Neuronal stem cell (in vitro differentiated cells): ENCODE measurements at regions not wholly inside any gene's neighbourhood (a gene's known extent, or its start where the extent isn't known, plus 50 kb on each side); places are given as distances from the start of the nearest gene placed in this dataset.

ENCODE experiments used
- DNase-seq: peaks from one replicate; pipeline ENCODE4 v3.0.0-alpha.2; 2013; ENCODE audit warnings: low spot score
- H2AFZ ChIP-seq: one replicate; pipeline ENCODE4 v1.6.1; 2013; ENCODE audit warnings: mild to moderate bottlenecking, low read length, inconsistent platforms
- H2AK5ac ChIP-seq: 2 replicates; pipeline ENCODE4 v1.6.1; 2013; ENCODE audit warnings: low read depth, mild to moderate bottlenecking, inconsistent platforms, low read length, moderate library complexity, mixed read lengths
- H2BK120ac ChIP-seq: 2 replicates; pipeline ENCODE4 v1.6.1; 2013; ENCODE audit warnings: low read depth, mild to moderate bottlenecking, inconsistent platforms, low read length, moderate library complexity, mixed read lengths
- H2BK12ac ChIP-seq: one replicate; pipeline ENCODE4 v1.6.1; 2013; ENCODE audit warnings: low read length, inconsistent platforms
- H2BK15ac ChIP-seq: 2 replicates; pipeline ENCODE4 v1.6.1; 2013; ENCODE audit warnings: mild to moderate bottlenecking, low read length, inconsistent platforms, mixed read lengths
- H2BK5ac ChIP-seq: one replicate; pipeline ENCODE4 v1.6.1; 2013; ENCODE audit warnings: inconsistent platforms, mild to moderate bottlenecking, low read length, moderate library complexity
- H3K14ac ChIP-seq: one replicate; pipeline ENCODE4 v1.6.1; 2013; ENCODE audit warnings: low read length, inconsistent platforms
- H3K18ac ChIP-seq: 2 replicates; pipeline ENCODE4 v1.6.1; 2013; ENCODE audit warnings: low read length, inconsistent platforms
- H3K23ac ChIP-seq: 2 replicates; pipeline ENCODE4 v1.6.1; 2013; ENCODE audit warnings: low read depth, mild to moderate bottlenecking, mixed read lengths, low read length, inconsistent platforms; ENCODE audit not compliant: poor library complexity
- H3K27ac ChIP-seq: replicated peaks from 3 replicates; pipeline ENCODE4 v1.5.1; 2013; ENCODE audit warnings: low read length, inconsistent platforms
- H3K27me3 ChIP-seq, 3 experiments: 2 replicates each; pipeline ENCODE4 v1.6.1; 2013; ENCODE audit warnings: low read length in 3 of 3, mild to moderate bottlenecking in 2 of 3, inconsistent platforms in 1 of 3, low read depth in 1 of 3, mixed read lengths in 1 of 3, moderate library complexity in 1 of 3; ENCODE audit not compliant: control insufficient read depth in 3 of 3, insufficient read depth in 3 of 3
- H3K36me3 ChIP-seq, 2 donors: replicated peaks in 1 of 2; 2 replicates each; pipeline ENCODE4 v1.6.1; 2013; ENCODE audit warnings: low read length in 2 of 2; ENCODE audit not compliant: control insufficient read depth in 2 of 2, insufficient read depth in 2 of 2
- H3K4ac ChIP-seq: 2 replicates; pipeline ENCODE4 v1.6.1; 2013; ENCODE audit warnings: inconsistent platforms, mild to moderate bottlenecking, low read length, moderate library complexity
- H3K4me1 ChIP-seq, 2 donors: 1 replicate in 1 of 2; 2 replicates in 1 of 2; pipeline ENCODE4 v1.6.1; 2013; ENCODE audit warnings: low read length in 2 of 2, low read depth in 1 of 2; ENCODE audit not compliant: control insufficient read depth in 2 of 2, insufficient read depth in 1 of 2
- H3K4me2 ChIP-seq: one replicate; pipeline ENCODE4 v1.6.1; 2013; ENCODE audit warnings: mild to moderate bottlenecking, low read length, inconsistent platforms; ENCODE audit not compliant: insufficient read depth, poor library complexity, severe bottlenecking
- H3K4me3 ChIP-seq, 2 donors: 2 replicates each; pipeline ENCODE4 v1.5.1; 2013; ENCODE audit warnings: low read length in 2 of 2, mild to moderate bottlenecking in 2 of 2, inconsistent platforms in 1 of 2, moderate library complexity in 1 of 2
- H3K79me1 ChIP-seq: one replicate; pipeline ENCODE4 v1.6.1; 2013; ENCODE audit warnings: low read depth, mild to moderate bottlenecking, inconsistent platforms, low read length, moderate library complexity
- H3K9ac ChIP-seq: one replicate; pipeline ENCODE4 v1.6.1; 2013; ENCODE audit warnings: mild to moderate bottlenecking, low read depth, low read length, inconsistent platforms; ENCODE audit not compliant: poor library complexity
- H3K9me3 ChIP-seq, 2 donors: replicated peaks in 1 of 2; 2 replicates each; pipeline versions ENCODE3 to v1.6.1; 2013; ENCODE audit warnings: low read length in 2 of 2, mild to moderate bottlenecking in 2 of 2, inconsistent platforms in 1 of 2, low read depth in 1 of 2, mixed read lengths in 1 of 2, moderate library complexity in 1 of 2; ENCODE audit not compliant: control insufficient read depth in 2 of 2, insufficient read depth in 1 of 2
- H4K8ac ChIP-seq: one replicate; pipeline ENCODE4 v1.6.1; 2013; ENCODE audit warnings: low read depth, mild to moderate bottlenecking, inconsistent platforms, low read length, moderate library complexity
- H4K91ac ChIP-seq: one replicate; pipeline ENCODE4 v1.6.1; 2013; ENCODE audit warnings: low read length, low read depth, mild to moderate bottlenecking, inconsistent platforms; ENCODE audit not compliant: poor library complexity
- WGBS, 2 donors: extraction: QIAGEN DNeasy Blood & Tissue Kit; methylation state at CpG; one replicate each; pipeline ENCODE4 v1.1.7; 2013; ENCODE audit warnings: missing lambda C conversion rate in 2 of 2, mixed read lengths in 1 of 2; ENCODE audit not compliant: insufficient read length in 2 of 2, insufficient replicate concordance in 1 of 2; ENCODE audit errors: extremely low coverage in 2 of 2; 5-methylcytosine and 5-hydroxymethylcytosine counted together

- Histone ChIP-seq H3K79me1 (no peaks in the 10 kb centered on the region), H3K36me3 (no peaks in the 10 kb centered on the region), H2BK5ac (no peak overlapping the region), H3K4ac (no peak overlapping the region), H4K8ac (no peak overlapping the region), H2AK5ac (no peak overlapping the region), H4K91ac (no peak overlapping the region), H3K4me2 (no peak overlapping the region), H3K9ac (no peak overlapping the region), H3K18ac (no peak overlapping the region), H3K9me3 (no peaks in the 10 kb centered on the region), H2BK12ac (no peak overlapping the region), H3K23ac (no peak overlapping the region), H3K4me1 (no peaks in the 10 kb centered on the region), H3K27me3 (peaks cover 0 to 4% (median 0%) of the 10 kb centered on the region in 3 experiments), H2BK120ac (no peak overlapping the region), H2AFZ (no peak overlapping the region), H3K14ac (no peak overlapping the region), H3K4me3 (no peak overlapping the region), H3K27ac (no peak overlapping the region), H2BK15ac (no peak overlapping the region)
- peak; percentile 45 for DNase-seq
- WGBS, 2 donors, result no CpG with 5 or more reads among the region's 2 CpGs
These were observed 50.8 kb upstream of the PCSK1 start for GRCh38 chr5:96483878-96484277.

DNA sequence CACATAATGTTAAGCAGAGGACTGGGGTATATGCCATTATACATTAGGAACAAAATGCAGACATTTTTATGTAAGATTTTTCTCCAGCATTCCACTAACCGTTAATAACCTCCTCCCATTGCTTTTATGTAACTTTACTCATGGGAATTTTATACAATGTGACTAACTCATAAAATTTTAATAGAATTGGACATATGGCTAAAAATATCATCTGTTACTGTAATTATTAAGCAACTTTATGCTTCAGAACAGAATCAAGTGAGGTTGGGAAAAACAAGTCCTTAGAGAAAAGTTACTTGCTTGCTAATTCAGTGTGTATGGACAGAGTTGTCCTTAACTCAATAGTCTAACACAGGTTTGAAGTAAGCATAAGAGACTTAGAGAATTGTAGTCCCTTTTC, 54.8 kb upstream of the PCSK1 start:
- Histone ChIP-seq H3K4me2 (no peak overlapping the region), H3K18ac (no peak overlapping the region), H4K91ac (no peak overlapping the region), H3K36me3 (no peaks in the 10 kb centered on the region), H3K9me3 (no peaks in the 10 kb centered on the region), H4K8ac (no peak overlapping the region), H3K23ac (no peak overlapping the region), H2BK120ac (no peak overlapping the region), H2BK15ac (no peak overlapping the region), H3K27me3 (no peaks in the 10 kb centered on the region), H3K4me1 (no peaks in the 10 kb centered on the region), H2AK5ac (no peak overlapping the region), H3K9ac (no peak overlapping the region), H3K4ac (no peak overlapping the region), H2BK5ac (no peak overlapping the region), H2BK12ac (no peak overlapping the region), H2AFZ (no peak overlapping the region), H3K27ac (no peak overlapping the region), H3K4me3 (no peak overlapping the region), H3K14ac (no peak overlapping the region), H3K79me1 (no peaks in the 10 kb centered on the region)
- no CpG with 5 or more reads among the region's 1 CpG for WGBS, 2 donors
- no peak for DNase-seq

- H3K4me2 ChIP-seq, result no peak overlapping the region
- no peak overlapping the region for H2BK5ac ChIP-seq
- H3K79me1 ChIP-seq, result no peaks in the 10 kb centered on the region
- H3K23ac ChIP-seq, result no peak overlapping the region
- H3K27ac ChIP-seq, result no peak overlapping the region
- H2BK120ac ChIP-seq, result no peak overlapping the region
- H2AFZ ChIP-seq, result no peak overlapping the region
- no peak overlapping the region for H2BK15ac ChIP-seq
- H3K9me3 ChIP-seq, result no peaks in the 10 kb centered on the region
- H3K9ac ChIP-seq, result no peak overlapping the region
- H2BK12ac ChIP-seq, result no peak overlapping the region
- no peak for DNase-seq
- H3K4me3 ChIP-seq, result no peak overlapping the region
- no CpG with 5 or more reads among the region's 2 CpGs for WGBS, 2 donors
- no peaks in the 10 kb centered on the region for H3K36me3 ChIP-seq
- no peak overlapping the region for H3K18ac ChIP-seq
- no peaks in the 10 kb centered on the region for H3K27me3 ChIP-seq
- H4K8ac ChIP-seq, result no peak overlapping the region
- no peak overlapping the region for H3K14ac ChIP-seq
- H2AK5ac ChIP-seq, result no peak overlapping the region
- no peak overlapping the region for H3K4ac ChIP-seq
- no peaks in the 10 kb centered on the region for H3K4me1 ChIP-seq
- no peak overlapping the region for H4K91ac ChIP-seq
These were observed 56.5 kb upstream of the PCSK1 start for GRCh38 chr5:96489532-96489931.

DNA sequence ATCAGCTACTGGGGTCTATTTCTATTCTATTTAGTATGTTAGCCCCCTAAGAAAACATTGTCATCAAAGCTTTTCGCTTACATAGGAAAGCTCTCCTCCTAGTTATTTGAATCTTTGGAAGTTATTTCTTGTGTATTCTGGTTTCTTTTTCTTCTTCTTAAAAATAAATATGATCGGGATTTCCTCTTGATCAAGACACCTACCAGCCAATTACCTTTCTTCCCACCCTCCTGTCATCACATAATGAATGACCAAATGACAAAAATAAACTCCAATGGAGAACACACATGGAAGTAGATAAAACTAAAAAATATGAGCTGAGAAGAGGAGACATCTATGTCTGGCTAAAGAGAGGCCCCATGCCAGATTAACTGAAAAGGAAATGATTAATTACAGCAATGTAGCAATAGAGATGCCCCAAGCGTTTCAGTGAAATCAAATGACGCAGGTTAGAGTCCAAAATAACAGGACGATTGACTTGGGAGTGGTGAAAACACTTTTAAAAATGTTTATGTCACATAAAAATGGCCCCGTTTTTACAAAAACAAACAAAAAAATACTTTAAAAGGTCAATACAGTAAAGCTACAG, 59.5 kb upstream of the PCSK1 start:
- Histone ChIP-seq H3K79me1 (no peaks in the 10 kb centered on the region), H3K27ac (no peak overlapping the region), H2BK15ac (no peak overlapping the region), H3K9ac (no peak overlapping the region), H3K23ac (no peak overlapping the region), H2AK5ac (no peak overlapping the region), H2BK120ac (no peak overlapping the region), H3K9me3 (no peaks in the 10 kb centered on the region), H3K4me3 (no peak overlapping the region), H4K91ac (no peak overlapping the region), H3K36me3 (no peaks in the 10 kb centered on the region), H3K4me2 (no peak overlapping the region), H3K4me1 (no peaks in the 10 kb centered on the region), H3K27me3 (no peaks in the 10 kb centered on the region), H3K14ac (no peak overlapping the region), H2BK12ac (no peak overlapping the region), H3K4ac (no peak overlapping the region), H2AFZ (no peak overlapping the region), H2BK5ac (no peak overlapping the region), H4K8ac (no peak overlapping the region), H3K18ac (no peak overlapping the region)
- no CpG with 5 or more reads among the region's 6 CpGs for WGBS, 2 donors
- DNase-seq, result no peak
